Chondrocyte (in vitro differentiated cells): ENCODE measurements at regions not wholly inside any gene's neighbourhood (a gene's known extent, or its start where the extent isn't known, plus 50 kb on each side); places are given as distances from the start of the nearest gene placed in this dataset.
"Not testable (repeated sequence)": the region's sequence is repeated elsewhere in the genome, so short reads cannot be mapped to it uniquely, and the experiment has no call there.

Source experiments
- DNase-seq: peaks from one replicate; pipeline ENCODE4 v3.0.0; 2021; ENCODE audit warnings: mixed read lengths, low spot score
- H3K27ac Mint-ChIP-seq: one replicate; pipeline ENCODE4 v1.8.0; 2021; ENCODE audit warnings: mild to moderate bottlenecking, moderate library complexity, mixed read lengths; ENCODE audit not compliant: unreplicated experiment
- H3K27me3 Mint-ChIP-seq: 2 replicates; pipeline ENCODE4 v1.8.0; 2021; ENCODE audit warnings: low read depth, mixed read lengths
- H3K36me3 Mint-ChIP-seq: 2 replicates; pipeline ENCODE4 v1.8.0; 2021; ENCODE audit warnings: low read depth, mixed read lengths
- H3K4me1 Mint-ChIP-seq: 2 replicates; pipeline ENCODE4 v1.8.0; 2021; ENCODE audit warnings: low read depth, mild to moderate bottlenecking, mixed read lengths
- H3K4me3 Mint-ChIP-seq: one replicate; pipeline ENCODE4 v1.8.0; 2021; ENCODE audit warnings: mild to moderate bottlenecking, moderate library complexity, mixed read lengths; ENCODE audit not compliant: unreplicated experiment
- H3K9me3 Mint-ChIP-seq: 2 replicates; pipeline ENCODE4 v1.8.0; 2021; ENCODE audit warnings: low read depth, mixed read lengths
- CTCF ChIP-seq: fragments of 200-600 bp; sonication (generic); IDR thresholded peaks from 2 replicates; pipeline ENCODE4 v1.5.0; 2021; ENCODE audit warnings: antibody characterized with exemption, mild to moderate bottlenecking, moderate library complexity

GRCh38 chrX:39689376-39690104, 408.2 kb downstream of the BCOR start:
- no peaks in the 10 kb centered on the region for H3K27me3 Mint-ChIP-seq
- no peak for TF ChIP-seq CTCF
- DNase-seq = no peak
- H3K36me3 Mint-ChIP-seq = no peaks in the 10 kb centered on the region
- H3K27ac Mint-ChIP-seq = no peak overlapping the region
- peaks cover 9% of the 10 kb centered on the region for H3K9me3 Mint-ChIP-seq
- H3K4me3 Mint-ChIP-seq = peak overlapping the region; percentile 52
- H3K4me1 Mint-ChIP-seq = no peaks in the 10 kb centered on the region

- H3K4me1 Mint-ChIP-seq = no peaks in the 10 kb centered on the region
- H3K27me3 Mint-ChIP-seq = no peaks in the 10 kb centered on the region
- no peak overlapping the region for H3K4me3 Mint-ChIP-seq
- no peak for DNase-seq
- no peak for TF ChIP-seq CTCF
- H3K36me3 Mint-ChIP-seq = no peaks in the 10 kb centered on the region
- no peak overlapping the region for H3K27ac Mint-ChIP-seq
- peaks cover 11% of the 10 kb centered on the region for H3K9me3 Mint-ChIP-seq
Measured at GRCh38 chrX:39690541-39691415, 407.0 kb downstream of the BCOR start.

- Mint-ChIP-seq H3K4me3 (no peak overlapping the region), H3K4me1 (no peaks in the 10 kb centered on the region), H3K36me3 (no peaks in the 10 kb centered on the region), H3K9me3 (peaks cover 16% of the 10 kb centered on the region), H3K27ac (no peak overlapping the region), H3K27me3 (no peaks in the 10 kb centered on the region)
- no peak for DNase-seq
- TF ChIP-seq CTCF = no peak
Measured at GRCh38 chrX:39691724-39692123, 406.0 kb downstream of the BCOR start.

- H3K27ac Mint-ChIP-seq = no peak overlapping the region
- H3K36me3 Mint-ChIP-seq = no peaks in the 10 kb centered on the region
- H3K4me3 Mint-ChIP-seq = no peak overlapping the region
- no peaks in the 10 kb centered on the region for H3K4me1 Mint-ChIP-seq
- no peaks in the 10 kb centered on the region for H3K27me3 Mint-ChIP-seq
- no peak for TF ChIP-seq CTCF
- DNase-seq = no peak
- H3K9me3 Mint-ChIP-seq = peaks cover 23% of the 10 kb centered on the region
Measured at GRCh38 chrX:39692796-39693195, 405.0 kb downstream of the BCOR start.

GRCh38 chrX:39693298-39693697, 404.5 kb downstream of the BCOR start:
- no peak for DNase-seq
- Mint-ChIP-seq H3K4me1 (no peaks in the 10 kb centered on the region), H3K27ac (no peak overlapping the region), H3K36me3 (no peaks in the 10 kb centered on the region), H3K27me3 (no peaks in the 10 kb centered on the region), H3K9me3 (peaks cover 23% of the 10 kb centered on the region), H3K4me3 (no peak overlapping the region)
- TF ChIP-seq CTCF = no peak

GRCh38 chrX:39702636-39703035, 395.1 kb downstream of the BCOR start:
- peaks cover 19% of the 10 kb centered on the region for H3K9me3 Mint-ChIP-seq
- not testable (repeated sequence) for H3K27ac Mint-ChIP-seq, H3K4me1 Mint-ChIP-seq, H3K36me3 Mint-ChIP-seq, H3K27me3 Mint-ChIP-seq, DNase-seq, H3K4me3 Mint-ChIP-seq
